GM21360 (cell line): ENCODE measurements at regions not wholly inside any gene's neighbourhood (a gene's known extent, or its start where the extent isn't known, plus 50 kb on each side); places are given as distances from the start of the nearest gene placed in this dataset.
"Not testable (repeated sequence)": the region's sequence is repeated elsewhere in the genome, so short reads cannot be mapped to it uniquely, and the experiment has no call there.

ENCODE experiments used
- ATAC-seq: cut with Tn5 transposase; IDR thresholded peaks from one replicate; pipeline ENCODE4 v1.9.1; 2021; ENCODE audit warnings: mild to moderate bottlenecking, moderate library complexity; ENCODE audit not compliant: unreplicated experiment

- ATAC-seq = no peak
Measured at GRCh38 chr14:105748204-105748578, 221.8 kb downstream of the TMEM121 start.

- not testable (repeated sequence) for ATAC-seq
Measured at GRCh38 chr14:105748710-105749109, 222.3 kb downstream of the TMEM121 start.

- ATAC-seq = not testable (repeated sequence)
Measured at GRCh38 chr14:105749870-105750541, 223.6 kb downstream of the TMEM121 start.

GRCh38 chr14:105751291-105751751 is 224.9 kb downstream of the TMEM121 start:
- not testable (repeated sequence) for ATAC-seq

GRCh38 chr14:105752420-105752819 is 226.0 kb downstream of the TMEM121 start:
- not testable (repeated sequence) for ATAC-seq

- ATAC-seq = no peak
Measured at GRCh38 chr14:105760691-105761344, 234.4 kb downstream of the TMEM121 start.

- not testable (repeated sequence) for ATAC-seq
Measured at GRCh38 chr14:105761345-105761740, 235.0 kb downstream of the TMEM121 start.

GRCh38 chr14:105761842-105762241 is 235.5 kb downstream of the TMEM121 start:
- ATAC-seq = no peak

GRCh38 chr14:105762262-105762661 is 235.9 kb downstream of the TMEM121 start:
- not testable (repeated sequence) for ATAC-seq

GRCh38 chr14:105764254-105764901 is 238.0 kb downstream of the TMEM121 start:
- ATAC-seq = not testable (repeated sequence)

GRCh38 chr14:105765072-105765825 is 238.9 kb downstream of the TMEM121 start:
- ATAC-seq = not testable (repeated sequence)

- ATAC-seq = no peak
Measured at GRCh38 chr14:105765893-105766614, 239.7 kb downstream of the TMEM121 start.

GRCh38 chr14:105767315-105767714 is 240.9 kb downstream of the TMEM121 start:
- no peak for ATAC-seq

- not testable (repeated sequence) for ATAC-seq
Measured at GRCh38 chr14:105768039-105768438, 241.7 kb downstream of the TMEM121 start.

- ATAC-seq = not testable (repeated sequence)
Measured at GRCh38 chr14:105769061-105769730, 242.8 kb downstream of the TMEM121 start.

- ATAC-seq = not testable (repeated sequence)
Measured at GRCh38 chr14:105770619-105771216, 244.3 kb downstream of the TMEM121 start.

GRCh38 chr14:105771261-105772226 is 245.2 kb downstream of the TMEM121 start:
- not testable (repeated sequence) for ATAC-seq

- not testable (repeated sequence) for ATAC-seq
Measured at GRCh38 chr14:105772710-105773250, 246.4 kb downstream of the TMEM121 start.
